HCT116 (cell line): ENCODE measurements at regions not wholly inside any gene's neighbourhood (a gene's known extent, or its start where the extent isn't known, plus 50 kb on each side); places are given as distances from the start of the nearest gene placed in this dataset.

Source experiments
- ATAC-seq: fragments of 200-7000 bp; cut with Tn5 transposase; 2 replicates; pipeline ENCODE4 v1.9.1; 2020; ENCODE audit warnings: mild to moderate bottlenecking, moderate library complexity
- BruUV-seq: library from RNA; stranded (reverse); fragments of 400-500 nt; replicated peaks from 2 replicates; lab custom pipeline; 2021; lab: Mats Ljungman, UMichigan
- CTCF ChIA-PET: fragments of 300-600 bp; sonication (Branson Sonifier 250); formaldehyde crosslinking; loops from one replicate; lab custom pipeline; 2021; ENCODE audit warnings: antibody characterized with exemption; lab: Charles Lee
- POLR2A ChIA-PET: fragments of 300-600, 350-600 bp; sonication (Branson Sonifier 250); formaldehyde crosslinking; loops from one replicate; lab custom pipeline; 2021; ENCODE audit warnings: antibody characterized with exemption; lab: Charles Lee
- RAD21 ChIA-PET, 2 experiments: fragments of 300-600 bp; sonication (Branson Sonifier 250); formaldehyde crosslinking; loops; one replicate each; lab custom pipeline; 2023; ENCODE audit warnings: low total read pairs in 2 of 2; ENCODE audit not compliant: uncharacterized antibody in 2 of 2, unreplicated experiment in 2 of 2, low non-redundant PET in 1 of 2; lab: Charles Lee
- DNase-seq: peaks from one replicate; pipeline ENCODE4 v3.0.0-alpha.2; 2010; ENCODE audit warnings: low read depth, low spot score
- H2AFZ ChIP-seq: fragments of 200-600 bp; shearing (Covaris generic), sonication (generic); 2 replicates; pipeline ENCODE4 v1.6.1; 2017; ENCODE audit warnings: low read depth, mixed run types, mixed read lengths, antibody characterized with exemption, low read length; ENCODE audit not compliant: poor library complexity, severe bottlenecking
- H3K27ac ChIP-seq: 2 replicates; pipeline ENCODE4 v1.5.1; 2012; ENCODE audit warnings: low read depth, low read length
- H3K27me3 ChIP-seq: fragments of 200-600 bp; sonication (generic); 2 replicates; pipeline ENCODE4 v1.6.1; 2016; ENCODE audit warnings: mixed run types, low read length, mixed read lengths; ENCODE audit not compliant: insufficient read depth
- H3K36me3 ChIP-seq, 2 experiments: fragments of 200-500 bp in 1 of 2; fragments of 200-600 bp in 1 of 2; sonication (Bioruptor generic) in 1 of 2; sonication (generic) in 1 of 2; 2 replicates each; pipeline versions ENCODE4 v1.5.1 to v1.6.1; 2014 to 2016; ENCODE audit warnings: low read length in 2 of 2, inconsistent platforms in 1 of 2, mixed read lengths in 1 of 2, mixed run types in 1 of 2; ENCODE audit not compliant: insufficient read depth in 2 of 2, control insufficient read depth in 1 of 2
- H3K4me1 ChIP-seq, 2 experiments: fragments of 200-600 bp in 1 of 2; sonication (generic) in 1 of 2; 2 replicates each; pipeline versions ENCODE4 v1.5.1 to v1.6.1; 2012 to 2017; ENCODE audit warnings: low read length in 2 of 2, inconsistent platforms in 1 of 2, mild to moderate bottlenecking in 1 of 2, mixed read lengths in 1 of 2, mixed run types in 1 of 2, moderate library complexity in 1 of 2; ENCODE audit not compliant: insufficient read depth in 2 of 2, control insufficient read depth in 1 of 2
- H3K4me2 ChIP-seq: fragments of 200-600 bp; sonication (generic); 2 replicates; pipeline ENCODE4 v1.6.1; 2017; ENCODE audit warnings: mixed run types, low read length, mixed read lengths
- H3K4me3 ChIP-seq, 2 experiments: fragments of 200-600 bp in 1 of 2; sonication (generic) in 1 of 2; replicated peaks in 1 of 2; 2 replicates each; pipeline ENCODE4 v1.5.1; 2011 to 2016; ENCODE audit warnings: low read length in 2 of 2, control low read depth in 1 of 2, low read depth in 1 of 2, mild to moderate bottlenecking in 1 of 2, mixed read lengths in 1 of 2, mixed run types in 1 of 2
- H3K79me2 ChIP-seq: fragments of 200-600 bp; sonication (generic); 2 replicates; pipeline ENCODE4 v1.6.1; 2017; ENCODE audit warnings: mild to moderate bottlenecking, mixed run types, low read length, moderate library complexity, mixed read lengths; ENCODE audit not compliant: insufficient read depth
- H3K9ac ChIP-seq: fragments of 200-600 bp; sonication (generic); 2 replicates; pipeline ENCODE4 v1.6.1; 2016; ENCODE audit warnings: low read length, mixed read lengths
- H3K9me2 ChIP-seq: fragments of 200-600 bp; sonication (generic), shearing (Covaris generic); 2 replicates; pipeline ENCODE4 v1.6.1; 2017; ENCODE audit warnings: mixed run types, mild to moderate bottlenecking, moderate library complexity; ENCODE audit not compliant: insufficient read depth
- H3K9me3 ChIP-seq, 2 experiments: fragments of 200-500 bp in 1 of 2; fragments of 200-600 bp in 1 of 2; sonication (Bioruptor generic) in 1 of 2; sonication (generic) in 1 of 2; 2 replicates each; pipeline ENCODE4 v1.6.1; 2014 to 2017; ENCODE audit warnings: low read length in 2 of 2, mixed read lengths in 2 of 2, inconsistent platforms in 1 of 2, low read depth in 1 of 2, mild to moderate bottlenecking in 1 of 2, mixed run types in 1 of 2, moderate library complexity in 1 of 2; ENCODE audit not compliant: control insufficient read depth in 1 of 2, insufficient read depth in 1 of 2
- H4K20me1 ChIP-seq: fragments of 200-600 bp; sonication (generic), shearing (Covaris generic); 2 replicates; pipeline ENCODE4 v1.6.1; 2017; ENCODE audit warnings: mixed run types, mild to moderate bottlenecking, moderate library complexity; ENCODE audit not compliant: insufficient read depth
- ATF3 ChIP-seq: IDR thresholded peaks from 2 replicates; pipeline ENCODE4 v1.6.1; 2012
- CBX3 ChIP-seq: IDR thresholded peaks from 2 replicates; pipeline ENCODE4 v1.6.1; 2012; ENCODE audit warnings: low read depth
- FOSL1 ChIP-seq: IDR thresholded peaks from 2 replicates; pipeline ENCODE4 v1.6.1; 2012; ENCODE audit warnings: low read depth
- JUND ChIP-seq: IDR thresholded peaks from 2 replicates; pipeline ENCODE4 v1.6.1; 2012
- RAD21 ChIP-seq: IDR thresholded peaks from 2 replicates; pipeline ENCODE4 v1.6.1; 2012; ENCODE audit warnings: low read depth, mild to moderate bottlenecking
- SIN3A ChIP-seq: IDR thresholded peaks from 2 replicates; pipeline ENCODE4 v1.6.1; 2012; ENCODE audit warnings: low read depth
- SRF ChIP-seq: IDR thresholded peaks from 2 replicates; pipeline ENCODE4 v1.6.1; 2012; ENCODE audit warnings: low read depth
- TCF7L2 ChIP-seq: IDR thresholded peaks from 2 replicates; pipeline ENCODE4 v1.7.0; 2011; ENCODE audit warnings: borderline replicate concordance, inconsistent platforms; ENCODE audit not compliant: insufficient read depth, insufficient read length; ENCODE audit errors: extremely low read depth
- ZBTB33 ChIP-seq: IDR thresholded peaks from 2 replicates; pipeline ENCODE4 v1.6.1; 2011; ENCODE audit warnings: mild to moderate bottlenecking, low read length, moderate library complexity; ENCODE audit not compliant: insufficient replicate concordance; ENCODE audit errors: extremely low read depth
- ZNF274 ChIP-seq: fragments of 200-500 bp; sonication (Bioruptor generic); IDR thresholded peaks from 2 replicates; pipeline ENCODE4 v1.6.1; 2014; ENCODE audit warnings: mild to moderate bottlenecking, low read depth, low read length, inconsistent platforms
- intact Hi-C: fragments of 100-400 bp; cut with micrococcal nuclease; formaldehyde crosslinking; loops from 2 replicates; pipeline ENCODE4 v1.10.0; 2022

GRCh38 chr18:68176901-68177300 is 538.0 kb downstream of the TMX3 start:
- Histone ChIP-seq H2AFZ (no peak overlapping the region), H3K4me1 (no peaks in the 10 kb centered on the region), H3K9ac (no peak overlapping the region), H3K27me3 (no peaks in the 10 kb centered on the region), H3K36me3 (no peaks in the 10 kb centered on the region), H3K4me3 (no peak overlapping the region), H3K27ac (no peak overlapping the region), H3K4me2 (no peak overlapping the region), H4K20me1 (no peaks in the 10 kb centered on the region), H3K79me2 (no peaks in the 10 kb centered on the region), H3K9me3 (peaks cover 9 to 14% of the 10 kb centered on the region in 2 experiments; a peak in 2 of 4 replicates), H3K9me2 (no peaks in the 10 kb centered on the region)
- no TSS peak for BruUV-seq
- ATAC-seq, result no peak
- no peak for DNase-seq
- ChIA-PET CTCF (no interaction called here), POLR2A (no interaction called here), RAD21 (no interaction called here)
- intact Hi-C loops, result no loop called here
- TF ChIP-seq SRF (no peak), TCF7L2 (no peak), ATF3 (no peak), FOSL1 (no peak), RAD21 (no peak), JUND (no peak), ZNF274 (no peak), CBX3 (no peak), ZBTB33 (no peak), SIN3A (no peak)
